Heart right ventricle (tissue), 16 donors: ENCODE measurements at regions not wholly inside any gene's neighbourhood (a gene's known extent, or its start where the extent isn't known, plus 50 kb on each side); places are given as distances from the start of the nearest gene placed in this dataset.
"Not testable (repeated sequence)": the region's sequence is repeated elsewhere in the genome, so short reads cannot be mapped to it uniquely, and the experiment has no call there.

Experiments used
- ATAC-seq, 8 donors: fragments of 200-7000 bp; cut with Tn5 transposase; one replicate each; pipeline ENCODE4 v1.9.1; 2020; ENCODE audit warnings: mild to moderate bottlenecking in 8 of 8, moderate library complexity in 8 of 8, moderate number of reproducible peaks in 1 of 8
- DNase-seq, 2 donors: peaks; one replicate each; pipeline ENCODE4 v3.0.0-alpha.2; 2020
- H3K27ac ChIP-seq, 10 donors: fragments of 200-600 bp; sonication (generic) in 2 of 10; one replicate each; pipeline versions ENCODE4 v1.5.0 to v1.8.0; 2020 to 2022; ENCODE audit warnings: mild to moderate bottlenecking in 3 of 10
- H3K27me3 ChIP-seq, 7 donors: fragments of 200-600 bp; one replicate each; pipeline ENCODE4 v1.8.0; 2021 to 2022; ENCODE audit warnings: mild to moderate bottlenecking in 2 of 7
- H3K36me3 ChIP-seq, 9 donors: fragments of 200-600 bp; sonication (generic) in 1 of 9; one replicate each; pipeline versions ENCODE4 v1.5.0 to v1.8.0; 2020 to 2022; ENCODE audit warnings: mild to moderate bottlenecking in 2 of 9
- H3K4me1 ChIP-seq, 9 donors: fragments of 200-600 bp; sonication (generic) in 1 of 9; one replicate each; pipeline versions ENCODE4 v1.5.0 to v1.8.0; 2020 to 2022; ENCODE audit warnings: mild to moderate bottlenecking in 4 of 9
- H3K4me3 ChIP-seq, 10 donors: fragments of 200-600 bp; sonication (generic) in 2 of 10; one replicate each; pipeline versions ENCODE4 v1.5.0 to v1.8.0; 2020 to 2022; ENCODE audit warnings: mild to moderate bottlenecking in 7 of 10, moderate library complexity in 2 of 10
- H3K9me3 ChIP-seq, 11 donors: fragments of 200-600 bp in 10 of 11; sonication (generic) in 2 of 11; one replicate each; pipeline versions ENCODE4 v1.5.0 to v1.8.0; 2013 to 2022; ENCODE audit warnings: mild to moderate bottlenecking in 2 of 11, control low read depth in 1 of 11, moderate library complexity in 1 of 11
- CTCF ChIP-seq, 9 donors: fragments of 200-600 bp; sonication (generic) in 2 of 9; IDR thresholded peaks; one replicate each; pipeline versions ENCODE4 v1.5.0 to v1.8.0; 2021 to 2022; ENCODE audit warnings: antibody characterized with exemption in 9 of 9, mild to moderate bottlenecking in 5 of 9, moderate library complexity in 1 of 9
- WGBS, 2 donors: extraction: QIAGEN DNeasy Blood & Tissue Kit; methylation state at CpG; one replicate each; pipeline ENCODE4 v1.1.7; 2013; ENCODE audit warnings: inconsistent platforms in 1 of 2; 5-methylcytosine and 5-hydroxymethylcytosine counted together
- intact Hi-C, 10 donors: fragments of 100-400 bp; cut with DNase I; formaldehyde crosslinking; loops; one replicate each; pipeline versions ENCODE4 v1.11.1 to v1.14.2; 2022
- donor health status: Arrhythmogenic right ventricular cardiomyopathy.
- donor health status: ischemic (EF 13 %, LVEDD 7.1; RV severe dilation, severe dysfunction).
- donor health status: healthy with polysubstance abuse.
- donor health status: DM: no; HTN: yes; CAD: no.
- donor health status: DM: no; HTN: no; CAD: no.
- donor health status: ischemic (EF 25% LVEDD 6.9; RV normal size, moderate dysfunction).
- donor health status: ischemic (EF 25% LVEDD 5.7; RV mildly dilated, moderate dysfunction).
- donor health status: healthy.
- donor health status: DM: yes; HTN: yes; CAD: no.
- donor health status: Ischemic cardiomyopathy.
- donor health status: ischemic (EF 35%, LVEDD 5.7; RV mildly dilated, moderate dysfunction).
- donor health status: nonischemic (EF 11% LVEDD 7.7; RV severe dilation, severe dysfunction).
- donor health status: DM: yes; HTN: yes; CAD: no.
- donor health status: PGD.
- donor health status: ischemic (EF 29% LVEDD 5.4; RV normal size, mild dysfunction).
- donor health status: nonischemic (EF 23%, LVEDD 6.1; RV moderate dilation, normal function).

- H3K27me3 ChIP-seq: peaks cover 0 to 55% (median 24%) of the 10 kb centered on the region in 7 donors
- peaks cover 0 to 4% (median 0%) of the 10 kb centered on the region in 11 donors for H3K9me3 ChIP-seq
- no peak overlapping the region for H3K27ac ChIP-seq
- no peak overlapping the region for H3K4me3 ChIP-seq
- no peaks in the 10 kb centered on the region for H3K4me1 ChIP-seq
- 80% methylated on average over 7 of the region's 7 CpGs for WGBS, 2 donors
- ATAC-seq (no peak), DNase-seq (no peak)
- H3K36me3 ChIP-seq: no peaks in the 10 kb centered on the region
- no peak for TF ChIP-seq CTCF (IDR thresholded peaks at IDR 0.05)
- intact Hi-C loops: no loop called here
Measured at GRCh38 chr16:5214466-5214865, 116.9 kb upstream of the EEF2KMT start.

- 21 to 34% methylated on average over 5 of the region's 5 CpGs for WGBS, 2 donors
Measured at GRCh38 chr16:5212501-5212900, 114.9 kb upstream of the EEF2KMT start.

GRCh38 chr16:5207862-5208498 is 110.4 kb upstream of the EEF2KMT start:
- intact Hi-C loops, DNase-seq, H3K27ac ChIP-seq, H3K9me3 ChIP-seq, H3K4me1 ChIP-seq, H3K4me3 ChIP-seq, H3K36me3 ChIP-seq, ATAC-seq: not testable (repeated sequence)
- 92 to 96% methylated on average over 1 of the region's 1 CpG for WGBS, 2 donors
- H3K27me3 ChIP-seq: peaks cover 0 to 16% (median 8%) of the 10 kb centered on the region in 7 donors

More at GRCh38 chr16:5212501-5212900, 114.9 kb upstream of the EEF2KMT start:
- intact Hi-C loops, H3K4me1 ChIP-seq, DNase-seq, H3K4me3 ChIP-seq, ATAC-seq, H3K9me3 ChIP-seq, H3K27ac ChIP-seq, H3K36me3 ChIP-seq: not testable (repeated sequence)
- peaks cover 0 to 45% (median 24%) of the 10 kb centered on the region in 7 donors for H3K27me3 ChIP-seq

- DNase-seq (no peak), ATAC-seq (no peak)
- Histone ChIP-seq H3K4me3 (no peak overlapping the region), H3K36me3 (no peaks in the 10 kb centered on the region), H3K27me3 (peaks cover 0 to 8% (median 3%) of the 10 kb centered on the region in 7 donors), H3K27ac (no peak overlapping the region), H3K9me3 (peaks cover 0 to 7% (median 0%) of the 10 kb centered on the region in 11 donors), H3K4me1 (no peaks in the 10 kb centered on the region)
- WGBS, 2 donors: 90% methylated on average over 26 of the region's 26 CpGs
- intact Hi-C loops: no loop called here
- no peak for TF ChIP-seq CTCF (IDR thresholded peaks at IDR 0.05)
Measured at GRCh38 chr16:5207001-5207523, 109.5 kb upstream of the EEF2KMT start.

GRCh38 chr16:5206331-5206990 is 108.9 kb upstream of the EEF2KMT start:
- H3K9me3 ChIP-seq: peaks cover 0 to 7% (median 0%) of the 10 kb centered on the region in 11 donors
- intact Hi-C loops: no loop called here
- 59 to 60% methylated on average over 4 of the region's 4 CpGs for WGBS, 2 donors
- DNase-seq: no peak
- no peak for TF ChIP-seq CTCF (IDR thresholded peaks at IDR 0.05)
- peaks cover 0 to 2% (median 0%) of the 10 kb centered on the region in 7 donors for H3K27me3 ChIP-seq
- H3K36me3 ChIP-seq: no peaks in the 10 kb centered on the region
- H3K27ac ChIP-seq: no peak overlapping the region
- H3K4me3 ChIP-seq: no peak overlapping the region
- no peaks in the 10 kb centered on the region for H3K4me1 ChIP-seq
- no peak for ATAC-seq
